GM12874 (cell line): ENCODE measurements at regions not wholly inside any gene's neighbourhood (a gene's known extent, or its start where the extent isn't known, plus 50 kb on each side); places are given as distances from the start of the nearest gene placed in this dataset.

Experiments used
- TF ChIP-seq, protein P1 (sequence below): IDR thresholded peaks from 2 replicates; pipeline ENCODE4 v1.5.1; 2011; ENCODE audit warnings: low read depth, mild to moderate bottlenecking, control low read depth, low read length, moderate library complexity; ENCODE audit not compliant: insufficient read depth

DNA sequence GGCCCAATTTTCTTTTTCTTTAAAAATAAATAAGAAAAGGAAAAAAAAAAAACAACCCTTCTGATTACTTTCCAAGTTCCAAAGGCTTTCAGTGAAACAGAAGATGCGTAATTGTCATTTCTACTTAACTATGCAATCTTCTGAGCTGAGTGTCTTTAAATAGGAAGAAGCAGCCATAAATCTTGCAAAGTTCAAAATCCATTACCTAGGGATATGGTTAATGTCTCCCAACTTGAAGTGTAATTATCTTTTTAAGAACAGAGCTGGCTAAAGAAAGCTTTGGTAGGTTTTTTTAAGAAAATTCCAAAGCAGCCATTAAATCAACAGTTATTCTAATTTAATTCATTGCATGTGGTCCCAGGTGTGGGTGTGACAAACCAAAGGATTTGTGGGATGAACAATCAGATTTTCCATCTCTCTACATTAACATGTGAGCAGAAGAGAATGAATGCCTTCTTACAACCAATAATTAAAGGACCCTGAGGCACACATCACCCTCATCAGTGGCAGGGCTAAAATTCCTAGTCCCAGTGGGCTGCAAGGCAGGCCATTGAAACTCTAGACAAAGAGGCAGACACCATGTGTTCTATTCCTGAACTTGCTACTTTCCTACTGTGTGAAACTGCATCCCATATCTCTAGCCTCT, 419.2 kb downstream of the REEP3 start:
- TF ChIP-seq, protein P1, sequence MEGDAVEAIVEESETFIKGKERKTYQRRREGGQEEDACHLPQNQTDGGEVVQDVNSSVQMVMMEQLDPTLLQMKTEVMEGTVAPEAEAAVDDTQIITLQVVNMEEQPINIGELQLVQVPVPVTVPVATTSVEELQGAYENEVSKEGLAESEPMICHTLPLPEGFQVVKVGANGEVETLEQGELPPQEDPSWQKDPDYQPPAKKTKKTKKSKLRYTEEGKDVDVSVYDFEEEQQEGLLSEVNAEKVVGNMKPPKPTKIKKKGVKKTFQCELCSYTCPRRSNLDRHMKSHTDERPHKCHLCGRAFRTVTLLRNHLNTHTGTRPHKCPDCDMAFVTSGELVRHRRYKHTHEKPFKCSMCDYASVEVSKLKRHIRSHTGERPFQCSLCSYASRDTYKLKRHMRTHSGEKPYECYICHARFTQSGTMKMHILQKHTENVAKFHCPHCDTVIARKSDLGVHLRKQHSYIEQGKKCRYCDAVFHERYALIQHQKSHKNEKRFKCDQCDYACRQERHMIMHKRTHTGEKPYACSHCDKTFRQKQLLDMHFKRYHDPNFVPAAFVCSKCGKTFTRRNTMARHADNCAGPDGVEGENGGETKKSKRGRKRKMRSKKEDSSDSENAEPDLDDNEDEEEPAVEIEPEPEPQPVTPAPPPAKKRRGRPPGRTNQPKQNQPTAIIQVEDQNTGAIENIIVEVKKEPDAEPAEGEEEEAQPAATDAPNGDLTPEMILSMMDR = no peak

GRCh38 chr10:63964406-63964805, 443.2 kb downstream of the REEP3 start:
- TF ChIP-seq, protein P1 = no peak

GRCh38 chr10:63965846-63966245, 444.6 kb downstream of the REEP3 start:
- TF ChIP-seq, protein P1 = no peak

- TF ChIP-seq, protein P1 = no peak
Measured at GRCh38 chr10:63972949-63973827, 452.0 kb downstream of the REEP3 start.

DNA sequence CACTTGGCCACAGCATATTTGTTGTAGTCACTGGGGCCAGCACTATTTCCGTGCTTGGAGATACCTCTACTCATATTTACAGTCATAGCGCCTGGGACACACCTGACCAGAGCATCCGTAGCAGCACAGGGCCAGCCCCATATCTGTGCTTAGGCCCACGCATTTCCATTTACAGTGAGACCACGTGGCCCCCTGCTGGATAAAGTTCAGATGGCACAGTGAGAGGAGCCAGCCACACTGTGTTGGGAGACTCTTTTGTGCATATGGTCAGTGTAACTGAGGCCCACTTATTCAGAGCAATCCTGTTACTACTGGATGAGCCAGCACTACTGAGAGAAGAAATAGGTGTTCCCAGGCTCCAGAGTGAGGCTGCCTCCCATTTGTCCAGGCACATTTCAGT, 455.3 kb downstream of the REEP3 start:
- TF ChIP-seq, protein P1 = peak; percentile 68

GRCh38 chr10:63977329-63977923, 456.2 kb downstream of the REEP3 start:
- TF ChIP-seq, protein P1 = peak; percentile 67

GRCh38 chr10:63986536-63986935, 465.3 kb downstream of the REEP3 start:
- TF ChIP-seq, protein P1 = no peak
